22Rv1 (cell line): ENCODE measurements at regions not wholly inside any gene's neighbourhood (a gene's known extent, or its start where the extent isn't known, plus 50 kb on each side); places are given as distances from the start of the nearest gene placed in this dataset.

Experiments
- ZFX ChIP-seq: fragments of 450-650 bp; IDR thresholded peaks from 2 replicates; pipeline ENCODE4 v1.6.1; 2017; ENCODE audit warnings: antibody characterized with exemption, borderline replicate concordance
- TF ChIP-seq, protein P1 (sequence below): fragments of 450-650 bp; IDR thresholded peaks from 2 replicates; pipeline ENCODE4 v1.5.1; 2017; ENCODE audit warnings: mild to moderate bottlenecking

DNA sequence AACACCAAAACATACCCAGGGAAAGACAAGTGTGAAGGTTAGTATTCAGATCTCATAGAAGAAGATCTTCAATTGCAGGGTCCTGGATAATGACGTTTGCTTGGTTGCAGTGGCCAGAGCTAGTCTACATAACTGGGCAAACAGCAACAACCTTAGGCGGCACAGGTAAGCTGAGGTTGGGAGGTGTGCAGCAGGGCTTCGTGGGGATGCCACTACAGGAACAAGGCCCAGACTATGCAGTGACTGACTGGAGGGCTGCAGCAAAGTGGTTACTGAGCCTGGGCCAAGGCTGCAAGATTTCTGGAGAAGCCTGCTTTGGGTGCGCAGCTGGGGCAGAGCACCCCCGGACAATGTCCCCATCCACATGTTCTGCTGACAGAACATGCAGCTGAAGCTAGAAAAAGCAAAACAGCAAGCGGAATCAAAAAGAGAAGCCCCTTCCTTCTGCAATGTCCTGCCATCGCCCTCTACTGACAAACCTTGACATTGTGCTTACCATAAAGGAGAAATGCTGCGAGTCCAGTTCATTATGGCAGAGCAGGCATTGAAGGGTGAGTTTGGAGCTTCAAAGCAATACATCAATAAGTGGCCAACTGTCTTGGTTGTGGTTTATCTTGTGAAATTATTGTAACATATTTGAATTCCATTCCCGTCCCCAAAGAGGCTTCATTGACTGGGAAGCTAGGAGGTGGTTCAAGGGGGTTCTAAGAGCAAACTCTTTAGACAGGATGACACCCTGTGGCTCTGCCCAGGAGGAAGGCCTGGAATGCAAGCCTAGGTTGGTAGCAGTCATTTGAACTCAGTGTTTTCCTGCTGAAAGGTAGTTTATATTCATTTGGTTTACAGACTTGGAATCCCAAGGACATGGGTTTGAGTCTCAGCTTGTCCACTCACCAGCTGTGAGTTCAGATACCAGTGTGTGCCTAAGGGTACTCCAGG lies 217.0 kb downstream of the PDCD6IP start:
- TF ChIP-seq ZFX, result no peak
- TF ChIP-seq, protein P1, sequence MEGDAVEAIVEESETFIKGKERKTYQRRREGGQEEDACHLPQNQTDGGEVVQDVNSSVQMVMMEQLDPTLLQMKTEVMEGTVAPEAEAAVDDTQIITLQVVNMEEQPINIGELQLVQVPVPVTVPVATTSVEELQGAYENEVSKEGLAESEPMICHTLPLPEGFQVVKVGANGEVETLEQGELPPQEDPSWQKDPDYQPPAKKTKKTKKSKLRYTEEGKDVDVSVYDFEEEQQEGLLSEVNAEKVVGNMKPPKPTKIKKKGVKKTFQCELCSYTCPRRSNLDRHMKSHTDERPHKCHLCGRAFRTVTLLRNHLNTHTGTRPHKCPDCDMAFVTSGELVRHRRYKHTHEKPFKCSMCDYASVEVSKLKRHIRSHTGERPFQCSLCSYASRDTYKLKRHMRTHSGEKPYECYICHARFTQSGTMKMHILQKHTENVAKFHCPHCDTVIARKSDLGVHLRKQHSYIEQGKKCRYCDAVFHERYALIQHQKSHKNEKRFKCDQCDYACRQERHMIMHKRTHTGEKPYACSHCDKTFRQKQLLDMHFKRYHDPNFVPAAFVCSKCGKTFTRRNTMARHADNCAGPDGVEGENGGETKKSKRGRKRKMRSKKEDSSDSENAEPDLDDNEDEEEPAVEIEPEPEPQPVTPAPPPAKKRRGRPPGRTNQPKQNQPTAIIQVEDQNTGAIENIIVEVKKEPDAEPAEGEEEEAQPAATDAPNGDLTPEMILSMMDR, result peak; percentile 36
